LoVo (cell line): ENCODE measurements at regions not wholly inside any gene's neighbourhood (a gene's known extent, or its start where the extent isn't known, plus 50 kb on each side); places are given as distances from the start of the nearest gene placed in this dataset.
A peak's percentile ranks its signal among the peaks of the same experiment; 100 is the strongest.

ENCODE experiments used
- DNase-seq: peaks from one replicate; pipeline ENCODE4 v3.0.0-alpha.2; 2016; ENCODE audit warnings: low spot score

DNA sequence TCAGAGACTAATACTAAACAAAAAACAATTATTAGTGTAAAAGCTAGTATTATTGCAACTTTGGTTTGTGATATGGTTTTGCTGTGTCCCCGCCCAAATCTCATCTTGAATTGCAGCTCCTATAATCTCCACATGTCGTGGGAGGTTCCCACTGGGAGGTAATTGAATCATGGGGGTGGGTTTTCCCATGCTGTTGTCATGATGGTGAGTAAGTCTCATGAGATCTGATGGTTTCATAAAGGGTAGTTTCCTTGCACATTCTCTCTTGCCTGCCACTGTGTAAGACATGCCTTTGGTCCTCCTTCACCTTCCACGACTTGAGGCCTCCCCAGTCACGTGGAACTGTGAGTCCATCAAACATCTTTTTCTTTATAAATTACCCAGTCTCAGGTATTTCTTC lies 325.9 kb upstream of the DAB2 start:
- no peak for DNase-seq

DNA sequence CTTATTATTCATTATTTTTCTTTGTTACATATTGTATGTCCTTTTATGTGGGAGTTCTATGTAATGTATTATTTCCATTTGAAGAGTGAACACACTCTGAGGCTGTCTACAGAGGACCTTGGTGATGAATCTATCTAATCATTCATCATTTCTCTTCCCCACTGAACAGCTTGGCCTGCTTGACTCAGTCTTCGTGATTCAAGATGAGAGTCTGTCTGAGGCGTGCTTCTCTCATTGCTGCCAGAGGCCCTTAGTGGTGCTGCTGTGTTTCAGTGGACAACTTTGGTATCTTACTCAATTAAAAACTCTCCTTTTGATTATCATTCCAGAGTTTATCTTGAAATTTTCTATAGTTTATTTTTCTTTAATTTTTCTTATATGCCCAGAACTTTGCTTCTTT lies 318.1 kb upstream of the DAB2 start:
- DNase-seq = no peak

- no peak for DNase-seq
Measured at GRCh38 chr5:39740404-39740803, 315.6 kb upstream of the DAB2 start.

GRCh38 chr5:39732166-39732565 lies 307.4 kb upstream of the DAB2 start:
- DNase-seq = no peak

GRCh38 chr5:39730699-39731098 lies 305.9 kb upstream of the DAB2 start:
- no peak for DNase-seq

DNA sequence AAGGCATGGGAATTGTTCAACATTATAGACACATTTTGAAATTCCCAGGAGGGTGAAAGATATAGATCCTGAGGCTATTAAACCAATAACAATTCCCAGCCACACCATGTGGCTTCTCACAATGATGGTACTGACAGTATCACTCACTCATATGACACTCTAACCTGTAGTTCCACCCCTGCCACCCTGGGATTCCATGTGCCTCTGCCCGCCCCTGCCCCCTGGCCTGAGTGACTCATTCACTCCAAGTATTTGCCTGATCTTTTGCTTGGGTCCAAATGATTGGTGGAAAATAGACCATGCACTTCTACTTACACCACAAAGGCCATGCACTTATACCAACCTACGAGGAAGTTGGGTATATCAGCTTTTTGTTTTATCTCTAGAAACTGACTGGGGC lies 305.2 kb upstream of the DAB2 start:
- no peak for DNase-seq

DNA sequence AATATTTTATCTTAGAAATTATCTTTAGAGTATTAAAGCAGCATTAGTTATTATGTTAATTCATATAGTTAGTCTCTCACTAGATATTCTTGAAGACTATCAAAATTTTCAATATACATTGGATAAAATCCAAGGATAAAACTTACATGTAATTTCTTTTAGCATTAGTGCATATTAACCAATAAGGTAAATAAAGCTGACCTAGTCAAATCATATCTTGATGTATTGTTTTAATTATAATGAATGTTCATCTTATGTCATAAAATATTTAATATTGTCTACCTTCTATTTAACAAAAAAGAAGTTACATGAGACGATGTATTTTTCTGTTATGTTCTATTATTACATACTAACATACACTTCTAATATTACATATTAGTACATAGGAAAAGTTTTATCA lies 301.7 kb upstream of the DAB2 start:
- no peak for DNase-seq

DNA sequence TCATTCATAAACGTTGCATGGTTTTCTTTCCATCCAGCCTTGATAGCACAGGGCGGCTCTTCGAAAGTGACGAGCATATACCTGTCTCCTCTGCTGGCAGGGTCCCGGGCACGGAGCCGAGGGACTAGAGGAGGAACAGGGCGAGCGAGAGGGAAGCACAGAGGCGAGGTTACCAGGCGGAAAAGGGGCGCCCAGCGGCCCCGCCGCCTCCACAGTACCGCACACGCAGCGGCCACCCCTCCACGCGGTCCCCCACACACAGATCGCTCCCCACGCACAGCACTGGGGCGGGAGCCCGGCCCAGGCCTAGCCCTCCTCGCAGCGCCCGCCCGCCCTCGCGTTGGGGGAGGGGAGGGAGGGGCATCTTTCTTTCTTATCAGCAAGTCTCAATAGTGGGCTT lies 296.6 kb upstream of the DAB2 start:
- DNase-seq = no peak

DNA sequence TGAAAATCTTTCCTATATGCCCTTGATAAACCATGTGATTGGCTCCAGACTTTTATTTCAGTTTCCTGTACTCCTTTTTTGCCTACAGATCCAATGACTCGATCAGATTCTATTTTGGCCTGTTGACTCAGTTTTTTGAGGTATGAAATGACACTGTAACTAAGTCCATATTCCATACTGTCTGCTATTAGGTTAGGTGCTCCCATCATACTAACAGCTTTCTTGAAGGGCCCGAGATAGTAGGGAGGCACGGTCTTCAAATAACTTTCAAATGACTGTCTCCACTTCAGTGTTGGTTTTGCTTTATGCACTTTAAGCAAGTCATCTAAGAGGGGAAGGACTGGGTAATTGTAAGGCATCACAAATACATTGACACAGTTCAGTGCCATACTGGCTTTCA lies 295.4 kb upstream of the DAB2 start:
- no peak for DNase-seq

GRCh38 chr5:39717176-39717897 lies 292.6 kb upstream of the DAB2 start:
- DNase-seq = no peak

DNA sequence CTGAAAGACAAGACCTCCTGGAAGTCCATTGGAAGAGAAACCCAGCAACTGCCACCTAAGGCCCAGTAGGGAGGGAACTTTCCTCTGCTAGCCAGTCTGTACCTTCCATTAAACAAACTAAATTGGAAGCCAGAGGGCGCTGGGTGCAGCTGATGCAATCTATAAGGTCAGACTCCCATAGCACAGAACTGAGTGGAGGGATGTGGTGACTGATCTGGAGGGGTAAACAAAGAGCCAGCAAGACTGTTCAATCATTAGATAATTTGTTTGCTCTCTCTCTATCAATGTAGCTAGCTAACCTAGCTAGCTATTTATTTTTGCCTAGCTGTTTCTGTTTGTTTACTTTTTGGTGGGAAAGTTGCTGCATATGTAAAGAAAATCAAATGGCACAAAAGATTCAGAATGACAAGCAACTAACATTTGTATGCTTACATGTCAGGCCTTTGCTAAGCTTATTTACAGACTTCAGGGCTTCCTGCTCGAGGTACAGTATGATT lies 291.8 kb upstream of the DAB2 start:
- peak; percentile 17 for DNase-seq

GRCh38 chr5:39714036-39714698 lies 289.4 kb upstream of the DAB2 start:
- DNase-seq = peak; percentile 66

- DNase-seq = no peak
Measured at GRCh38 chr5:39713250-39713916, 288.6 kb upstream of the DAB2 start.

DNA sequence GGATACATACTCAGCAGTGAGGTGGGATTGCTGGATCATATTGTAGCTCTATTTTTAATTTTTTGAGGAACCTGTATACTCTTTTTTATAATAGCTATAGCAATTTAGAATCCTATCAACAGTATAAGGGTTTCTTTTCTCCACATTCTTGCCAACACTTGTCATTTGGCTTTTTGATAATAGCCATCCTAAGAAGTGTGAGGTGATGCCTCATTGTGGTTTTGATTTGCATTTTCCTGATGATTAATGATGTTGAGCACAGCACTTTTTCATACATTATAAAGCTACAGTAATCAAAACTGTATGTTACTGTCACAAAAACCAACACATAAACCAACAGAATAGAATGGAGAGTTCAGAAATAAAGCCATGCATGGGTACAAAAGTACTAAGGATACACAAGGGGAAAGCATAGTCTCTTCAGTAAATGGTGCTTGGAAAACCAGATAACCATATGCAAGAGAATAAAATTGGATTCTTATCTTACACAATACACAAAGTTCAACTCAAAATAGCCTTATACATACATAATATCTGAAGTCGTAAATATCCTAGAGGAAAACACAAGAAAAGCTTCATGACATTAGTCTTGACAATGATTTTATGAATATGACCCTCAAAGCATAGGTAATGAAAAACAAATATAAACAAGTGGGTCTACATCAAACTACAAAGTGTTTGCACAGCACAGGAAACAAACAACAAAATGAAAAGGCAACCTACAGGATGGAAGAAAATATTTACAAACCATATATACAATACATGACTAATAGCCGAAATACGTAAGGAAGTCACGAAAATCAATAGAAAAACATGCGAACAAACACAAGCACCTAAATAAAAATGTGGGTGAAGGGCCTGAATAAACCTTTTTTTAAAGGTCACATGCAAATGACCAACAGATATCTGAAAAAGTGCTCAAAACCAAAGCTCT lies 287.8 kb upstream of the DAB2 start:
- DNase-seq = no peak

- DNase-seq = no peak
Measured at GRCh38 chr5:39711821-39712220, 287.0 kb upstream of the DAB2 start.

DNA sequence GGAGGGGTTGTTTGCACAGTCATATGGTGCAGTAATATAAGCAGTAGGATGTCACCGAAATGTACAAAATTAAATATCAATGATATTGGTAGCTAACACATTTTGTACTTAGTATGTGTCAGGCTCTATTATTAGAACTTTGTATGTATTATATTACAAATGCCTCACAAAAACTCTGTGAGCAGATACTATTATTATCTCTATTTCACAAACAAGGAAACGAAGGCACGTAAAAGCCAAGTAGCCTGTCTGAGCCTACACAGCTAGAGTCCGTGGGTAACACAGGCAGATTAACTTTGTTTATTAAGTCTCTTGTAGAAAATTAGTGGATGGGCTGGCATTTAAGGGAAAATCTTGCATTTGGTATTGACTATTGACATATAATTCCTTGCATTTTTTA lies 284.3 kb upstream of the DAB2 start:
- DNase-seq = no peak

- no peak for DNase-seq
Measured at GRCh38 chr5:39702928-39703327, 278.1 kb upstream of the DAB2 start.

DNA sequence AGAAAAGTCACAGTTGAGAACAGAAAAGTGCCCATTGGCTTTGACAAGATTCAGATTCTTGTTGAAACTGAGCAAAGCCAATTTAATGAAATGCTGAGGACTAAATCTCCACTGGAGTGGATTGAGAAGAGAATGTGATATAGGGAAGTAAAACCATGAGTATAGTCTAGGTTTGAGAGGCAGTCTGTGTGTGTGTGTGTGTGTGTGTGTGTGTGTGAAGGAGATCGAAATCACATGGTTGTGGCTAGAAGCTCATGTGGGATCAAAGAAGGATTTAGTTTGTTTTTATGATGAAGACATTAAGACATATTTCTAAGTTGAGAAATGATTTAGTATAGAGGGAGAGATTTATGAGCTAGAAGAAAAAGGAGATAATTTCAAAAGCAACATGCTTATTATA lies 275.7 kb upstream of the DAB2 start:
- no peak for DNase-seq

- no peak for DNase-seq
Measured at GRCh38 chr5:39698838-39699560, 274.2 kb upstream of the DAB2 start.

DNA sequence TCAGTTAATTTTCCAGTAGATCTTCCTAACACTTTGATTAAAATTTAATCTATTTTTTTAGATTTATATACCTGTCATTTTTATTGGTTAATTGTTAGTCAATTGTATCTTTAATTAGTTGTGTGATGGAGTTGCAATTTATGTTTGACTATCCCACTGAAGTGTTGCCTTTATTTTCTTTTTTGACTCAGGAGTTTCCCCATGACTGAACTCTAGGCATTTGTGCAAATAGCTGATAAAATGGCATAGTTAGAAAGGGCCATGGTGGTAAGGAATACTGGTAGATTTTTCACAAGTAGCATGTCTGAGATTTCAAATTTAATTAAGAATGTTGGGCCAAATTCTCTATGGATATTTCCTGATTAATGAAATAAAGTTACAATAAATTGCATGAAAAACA lies 273.1 kb upstream of the DAB2 start:
- DNase-seq = no peak

DNA sequence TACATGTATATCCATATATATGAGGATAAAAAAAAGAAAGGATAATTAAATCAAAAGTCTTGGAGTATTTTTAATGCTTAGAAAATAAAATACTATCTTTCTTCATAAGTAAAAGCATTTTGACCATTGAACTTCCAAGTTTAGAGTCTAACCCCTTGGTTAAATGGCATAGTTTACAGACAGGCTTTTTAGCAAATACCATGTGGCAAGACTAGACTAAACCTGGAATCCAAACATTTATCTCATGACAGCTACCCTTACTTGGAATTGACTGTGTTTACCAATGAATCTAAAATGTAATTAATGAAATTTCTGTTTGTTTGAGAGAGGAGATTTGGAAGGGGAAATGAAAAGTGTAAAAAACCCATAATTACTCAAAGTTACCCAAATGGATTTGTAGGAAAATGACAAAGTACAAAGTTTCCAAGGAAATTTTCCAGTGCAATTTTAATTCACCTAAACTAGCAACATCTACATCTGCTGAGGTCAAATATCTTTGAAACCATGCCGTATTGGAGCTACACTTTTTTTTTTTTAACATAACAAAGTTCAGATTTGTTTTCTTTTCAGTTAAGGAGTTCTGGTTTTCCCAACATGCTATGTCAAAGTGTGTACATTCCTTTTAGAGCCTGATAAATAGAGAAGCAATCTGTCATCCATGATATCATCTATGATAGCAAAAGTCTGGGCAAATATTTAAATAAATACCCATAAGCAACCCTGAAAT lies 272.1 kb upstream of the DAB2 start:
- DNase-seq = no peak
